Upper lobe of right lung (tissue), 1 donor: ENCODE measurements at regions not wholly inside any gene's neighbourhood (a gene's known extent, or its start where the extent isn't known, plus 50 kb on each side); places are given as distances from the start of the nearest gene placed in this dataset.

ENCODE experiments used
- ATAC-seq: fragments of 200-7000 bp; cut with Tn5 transposase; one replicate; pipeline ENCODE4 v1.9.1; 2020; ENCODE audit warnings: mild to moderate bottlenecking, moderate library complexity
- DNase-seq: peaks from one replicate; pipeline ENCODE4 v3.0.0-alpha.2; 2020
- H3K27ac ChIP-seq: fragments of 200-600 bp; one replicate; pipeline ENCODE4 v1.8.0; 2022
- H3K27me3 ChIP-seq: fragments of 200-600 bp; one replicate; pipeline ENCODE4 v1.8.0; 2022; ENCODE audit warnings: mild to moderate bottlenecking
- H3K36me3 ChIP-seq: fragments of 200-600 bp; one replicate; pipeline ENCODE4 v1.8.0; 2022
- H3K4me1 ChIP-seq: fragments of 200-600 bp; one replicate; pipeline ENCODE4 v1.8.0; 2022
- H3K4me3 ChIP-seq: fragments of 200-600 bp; one replicate; pipeline ENCODE4 v1.8.0; 2022; ENCODE audit warnings: mild to moderate bottlenecking
- H3K9me3 ChIP-seq: fragments of 200-600 bp; one replicate; pipeline ENCODE4 v1.8.0; 2022
- CTCF ChIP-seq: fragments of 200-600 bp; IDR thresholded peaks from one replicate; pipeline ENCODE4 v1.8.0; 2022; ENCODE audit warnings: antibody characterized with exemption
- intact Hi-C: fragments of 100-400 bp; cut with DNase I; formaldehyde crosslinking; loops from one replicate; pipeline ENCODE4 v1.11.0; 2022
- donor health status: DM: no; HTN: yes; CAD: no; lungs with severe emphysema.

GRCh38 chr3:191972714-191973398 is 511.9 kb downstream of the PYDC2 start:
- no peak for TF ChIP-seq CTCF
- H3K4me1 ChIP-seq: no peaks in the 10 kb centered on the region
- no peaks in the 10 kb centered on the region for H3K36me3 ChIP-seq
- ATAC-seq (peak; percentile 29), DNase-seq (no peak)
- no peak overlapping the region for H3K4me3 ChIP-seq
- no peaks in the 10 kb centered on the region for H3K27me3 ChIP-seq
- H3K9me3 ChIP-seq: no peaks in the 10 kb centered on the region
- intact Hi-C loops: no loop called here
- H3K27ac ChIP-seq: no peak overlapping the region

- H3K27ac ChIP-seq: no peak overlapping the region
- no peaks in the 10 kb centered on the region for H3K4me1 ChIP-seq
- TF ChIP-seq CTCF: no peak
- intact Hi-C loops: no loop called here
- DNase-seq (no peak), ATAC-seq (peak; percentile 24)
- no peaks in the 10 kb centered on the region for H3K27me3 ChIP-seq
- H3K9me3 ChIP-seq: no peaks in the 10 kb centered on the region
- H3K4me3 ChIP-seq: no peak overlapping the region
- H3K36me3 ChIP-seq: no peaks in the 10 kb centered on the region
These were observed 512.9 kb downstream of the PYDC2 start for GRCh38 chr3:191973820-191974219.

GRCh38 chr3:191975936-191976335 is 515.0 kb downstream of the PYDC2 start:
- H3K9me3 ChIP-seq: no peaks in the 10 kb centered on the region
- intact Hi-C loops: no loop called here
- DNase-seq (no peak), ATAC-seq (no peak)
- no peak overlapping the region for H3K27ac ChIP-seq
- H3K4me3 ChIP-seq: no peak overlapping the region
- no peaks in the 10 kb centered on the region for H3K36me3 ChIP-seq
- no peaks in the 10 kb centered on the region for H3K27me3 ChIP-seq
- no peak for TF ChIP-seq CTCF
- no peaks in the 10 kb centered on the region for H3K4me1 ChIP-seq

- DNase-seq (no peak), ATAC-seq (no peak)
- no peaks in the 10 kb centered on the region for H3K27me3 ChIP-seq
- H3K36me3 ChIP-seq: no peaks in the 10 kb centered on the region
- no peak overlapping the region for H3K4me3 ChIP-seq
- no peaks in the 10 kb centered on the region for H3K9me3 ChIP-seq
- H3K27ac ChIP-seq: no peak overlapping the region
- TF ChIP-seq CTCF: no peak
- no peaks in the 10 kb centered on the region for H3K4me1 ChIP-seq
- intact Hi-C loops: no loop called here
These were observed 519.5 kb downstream of the PYDC2 start for GRCh38 chr3:191980443-191980842.

- ATAC-seq (no peak), DNase-seq (no peak)
- TF ChIP-seq CTCF: no peak
- no peak overlapping the region for H3K4me3 ChIP-seq
- intact Hi-C loops: no loop called here
- H3K4me1 ChIP-seq: no peaks in the 10 kb centered on the region
- no peak overlapping the region for H3K27ac ChIP-seq
- H3K27me3 ChIP-seq: no peaks in the 10 kb centered on the region
- no peaks in the 10 kb centered on the region for H3K9me3 ChIP-seq
- H3K36me3 ChIP-seq: no peaks in the 10 kb centered on the region
These were observed 521.5 kb downstream of the PYDC2 start for GRCh38 chr3:191982481-191982880.

- intact Hi-C loops: no loop called here
- DNase-seq: no peak
- Histone ChIP-seq H3K36me3 (no peaks in the 10 kb centered on the region), H3K27me3 (no peaks in the 10 kb centered on the region), H3K9me3 (no peaks in the 10 kb centered on the region), H3K27ac (no peak overlapping the region), H3K4me3 (no peak overlapping the region), H3K4me1 (no peaks in the 10 kb centered on the region)
- ATAC-seq: no peak
- TF ChIP-seq CTCF: no peak
These were observed 524.7 kb downstream of the PYDC2 start for GRCh38 chr3:191985691-191986090.
